BE2C (cell line): ENCODE measurements at regions not wholly inside any gene's neighbourhood (a gene's known extent, or its start where the extent isn't known, plus 50 kb on each side); places are given as distances from the start of the nearest gene placed in this dataset.
"Not testable (repeated sequence)": the region's sequence is repeated elsewhere in the genome, so short reads cannot be mapped to it uniquely, and the experiment has no call there.

Experiments
- DNase-seq: peaks from one replicate; pipeline ENCODE4 v3.0.0-alpha.2; 2020
- H3K27me3 ChIP-seq: fragments of 250-450 bp; sonication (Bioruptor Pico); 2 replicates; pipeline ENCODE4 v1.5.1; 2020; ENCODE audit warnings: mild to moderate bottlenecking
- H3K36me3 ChIP-seq: fragments of 250-450 bp; sonication (Bioruptor Pico); 2 replicates; pipeline ENCODE4 v1.5.1; 2020; ENCODE audit warnings: mild to moderate bottlenecking
- H3K4me1 ChIP-seq: fragments of 250-450 bp; sonication (Bioruptor Pico); 2 replicates; pipeline ENCODE4 v1.5.1; 2020
- H3K4me3 ChIP-seq: 2 replicates; pipeline ENCODE4 v1.5.1; 2011; ENCODE audit warnings: low read depth, low read length
- H3K9me3 ChIP-seq: fragments of 250-450 bp; sonication (Bioruptor Pico); 2 replicates; pipeline ENCODE4 v1.5.1; 2020
- TF ChIP-seq, protein P1 (sequence below): IDR thresholded peaks from 2 replicates; pipeline ENCODE4 v1.5.1; 2012; ENCODE audit warnings: mild to moderate bottlenecking, low read depth, low read length

GRCh38 chr14:106023411-106023810 is 497.0 kb downstream of the TMEM121 start:
- no peaks in the 10 kb centered on the region for H3K4me1 ChIP-seq
- no peak overlapping the region for H3K4me3 ChIP-seq
- no peaks in the 10 kb centered on the region for H3K9me3 ChIP-seq
- TF ChIP-seq, protein P1, sequence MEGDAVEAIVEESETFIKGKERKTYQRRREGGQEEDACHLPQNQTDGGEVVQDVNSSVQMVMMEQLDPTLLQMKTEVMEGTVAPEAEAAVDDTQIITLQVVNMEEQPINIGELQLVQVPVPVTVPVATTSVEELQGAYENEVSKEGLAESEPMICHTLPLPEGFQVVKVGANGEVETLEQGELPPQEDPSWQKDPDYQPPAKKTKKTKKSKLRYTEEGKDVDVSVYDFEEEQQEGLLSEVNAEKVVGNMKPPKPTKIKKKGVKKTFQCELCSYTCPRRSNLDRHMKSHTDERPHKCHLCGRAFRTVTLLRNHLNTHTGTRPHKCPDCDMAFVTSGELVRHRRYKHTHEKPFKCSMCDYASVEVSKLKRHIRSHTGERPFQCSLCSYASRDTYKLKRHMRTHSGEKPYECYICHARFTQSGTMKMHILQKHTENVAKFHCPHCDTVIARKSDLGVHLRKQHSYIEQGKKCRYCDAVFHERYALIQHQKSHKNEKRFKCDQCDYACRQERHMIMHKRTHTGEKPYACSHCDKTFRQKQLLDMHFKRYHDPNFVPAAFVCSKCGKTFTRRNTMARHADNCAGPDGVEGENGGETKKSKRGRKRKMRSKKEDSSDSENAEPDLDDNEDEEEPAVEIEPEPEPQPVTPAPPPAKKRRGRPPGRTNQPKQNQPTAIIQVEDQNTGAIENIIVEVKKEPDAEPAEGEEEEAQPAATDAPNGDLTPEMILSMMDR = no peak
- no peaks in the 10 kb centered on the region for H3K27me3 ChIP-seq
- H3K36me3 ChIP-seq = no peaks in the 10 kb centered on the region
- DNase-seq = no peak

- no peaks in the 10 kb centered on the region for H3K4me1 ChIP-seq
- H3K27me3 ChIP-seq = peaks cover 2% of the 10 kb centered on the region; the same call in 1 of the 2 replicates
- TF ChIP-seq, protein P1 = no peak
- H3K4me3 ChIP-seq = no peak overlapping the region
- no peaks in the 10 kb centered on the region for H3K36me3 ChIP-seq
- DNase-seq = no peak
- no peaks in the 10 kb centered on the region for H3K9me3 ChIP-seq
Measured at GRCh38 chr14:106024983-106025604, 498.7 kb downstream of the TMEM121 start.

DNA sequence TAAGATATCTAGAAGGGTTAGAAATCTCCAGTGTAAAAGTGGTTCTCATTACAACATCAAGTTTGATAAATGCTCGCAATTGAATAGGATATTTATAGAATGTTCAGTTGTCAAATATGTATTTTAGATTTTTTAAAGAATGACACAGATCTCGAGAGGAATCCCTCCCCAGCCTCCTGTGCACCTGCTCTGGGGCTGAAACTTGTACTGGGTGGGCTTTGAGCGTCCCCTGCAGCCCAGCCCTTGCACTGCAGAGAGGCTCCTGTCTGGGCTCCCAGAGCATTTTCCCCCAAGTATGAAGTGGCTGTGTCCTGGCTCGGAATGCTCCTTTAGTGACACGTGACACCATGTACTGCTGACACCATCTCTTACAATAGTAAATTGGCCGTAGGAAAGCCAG is 499.6 kb downstream of the TMEM121 start:
- Histone ChIP-seq H3K36me3 (no peaks in the 10 kb centered on the region), H3K4me3 (no peak overlapping the region), H3K27me3 (peaks cover 4% of the 10 kb centered on the region), H3K4me1 (no peaks in the 10 kb centered on the region), H3K9me3 (no peaks in the 10 kb centered on the region)
- TF ChIP-seq, protein P1 = no peak
- no peak for DNase-seq

DNA sequence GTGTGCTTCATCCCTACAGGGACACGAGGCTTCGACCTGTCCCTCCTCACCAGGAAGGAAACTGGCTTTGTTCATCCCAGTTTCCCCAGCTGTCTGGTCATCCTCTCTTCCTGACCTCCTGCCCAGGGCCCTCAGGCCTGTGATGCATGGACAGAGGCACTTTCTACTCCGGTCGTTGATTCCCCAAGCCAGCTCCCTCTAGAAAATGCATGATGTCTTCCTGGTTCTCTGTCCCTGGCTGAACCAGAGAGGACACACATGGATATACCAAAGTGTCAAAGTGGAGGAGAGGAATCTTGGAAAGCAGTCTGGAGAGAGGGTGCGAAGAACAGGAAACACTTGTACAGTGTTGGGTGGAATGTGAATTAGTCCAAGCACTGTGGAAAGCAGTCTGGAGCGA is 501.4 kb downstream of the TMEM121 start:
- not testable (repeated sequence) for H3K36me3 ChIP-seq, H3K4me3 ChIP-seq, DNase-seq, H3K27me3 ChIP-seq, H3K9me3 ChIP-seq, H3K4me1 ChIP-seq

DNA sequence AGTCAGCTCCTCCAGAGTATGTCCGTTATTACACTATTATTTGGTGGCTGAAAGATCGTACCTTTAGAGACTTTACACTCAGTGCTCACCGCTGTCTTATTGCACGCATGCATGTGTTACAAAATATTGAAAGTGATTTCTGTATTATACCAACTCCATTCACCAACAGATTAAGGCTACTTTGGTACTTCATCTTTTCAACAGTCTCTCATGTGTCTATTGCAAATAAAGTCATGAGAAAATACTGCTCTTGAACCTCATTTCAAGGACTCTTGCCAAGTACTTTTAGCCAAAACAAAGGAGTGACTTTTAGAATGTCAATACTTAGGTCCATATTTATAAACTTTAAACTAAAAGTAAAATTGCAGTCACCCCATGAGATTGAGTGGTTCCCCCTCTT is 503.6 kb downstream of the TMEM121 start:
- Histone ChIP-seq H3K4me1 (no peaks in the 10 kb centered on the region), H3K9me3 (no peaks in the 10 kb centered on the region), H3K4me3 (no peak overlapping the region), H3K36me3 (no peaks in the 10 kb centered on the region), H3K27me3 (peaks cover 22% of the 10 kb centered on the region)
- TF ChIP-seq, protein P1 = no peak
- no peak for DNase-seq

GRCh38 chr14:106037380-106037779 is 511.0 kb downstream of the TMEM121 start:
- no peak overlapping the region for H3K4me3 ChIP-seq
- DNase-seq = no peak
- H3K9me3 ChIP-seq = no peaks in the 10 kb centered on the region
- no peaks in the 10 kb centered on the region for H3K4me1 ChIP-seq
- no peaks in the 10 kb centered on the region for H3K36me3 ChIP-seq
- H3K27me3 ChIP-seq = peaks cover 45% of the 10 kb centered on the region
- TF ChIP-seq, protein P1 = peak; percentile 27
